HepG2 (cell line): ENCODE measurements at regions not wholly inside any gene's neighbourhood (a gene's known extent, or its start where the extent isn't known, plus 50 kb on each side); places are given as distances from the start of the nearest gene placed in this dataset.
A peak's percentile ranks its signal among the peaks of the same experiment; 100 is the strongest.

Experiments
- CAMTA2 ChIP-seq: sonication (generic); formaldehyde crosslinking; IDR thresholded peaks from 2 replicates; pipeline ENCODE4 v1.4.0; 2020; ENCODE audit warnings: mild to moderate bottlenecking, missing genetic modification reagents, borderline replicate concordance
- ESRRA ChIP-seq: sonication (generic); formaldehyde crosslinking; IDR thresholded peaks from 2 replicates; pipeline ENCODE4 v1.5.1; 2020; ENCODE audit warnings: mild to moderate bottlenecking, low read depth, missing genetic modification reagents
- KLF16 ChIP-seq, 2 experiments: sonication (generic) in 1 of 2; formaldehyde crosslinking in 1 of 2; IDR thresholded peaks; 2 replicates each; pipeline versions ENCODE4 v1.6.1 to v1.8.0; 2016 to 2023; ENCODE audit warnings: missing genetic modification reagents in 2 of 2, missing compliant biosample characterization in 1 of 2
- MEF2D ChIP-seq: sonication (generic); formaldehyde crosslinking; IDR thresholded peaks from 2 replicates; pipeline ENCODE4 v1.5.1; 2020; ENCODE audit warnings: mild to moderate bottlenecking, missing genetic modification reagents
- MYC ChIP-seq: sonication (generic); formaldehyde crosslinking; IDR thresholded peaks from 2 replicates; pipeline ENCODE4 v1.9.0; 2021; ENCODE audit warnings: missing genetic modification reagents, borderline replicate concordance
- NR1H2 ChIP-seq: sonication (generic); formaldehyde crosslinking; IDR thresholded peaks from 2 replicates; pipeline ENCODE4 v1.8.1; 2022; ENCODE audit warnings: low read depth, missing genetic modification reagents, borderline replicate concordance
- RBFOX2 ChIP-seq: fragments of 200-400 bp; formaldehyde crosslinking; IDR thresholded peaks from 2 replicates; pipeline ENCODE4 v1.6.1; 2017; ENCODE audit warnings: low read depth, mild to moderate bottlenecking, low read length
- SALL1 ChIP-seq: sonication (generic); formaldehyde crosslinking; IDR thresholded peaks from 2 replicates; pipeline ENCODE4 v1.8.0; 2022; ENCODE audit warnings: mild to moderate bottlenecking, missing genetic modification reagents
- TFE3 ChIP-seq: IDR thresholded peaks from 2 replicates; pipeline ENCODE4 v1.6.1; 2016
- THAP9 ChIP-seq: sonication (generic); formaldehyde crosslinking; IDR thresholded peaks from 2 replicates; pipeline ENCODE4; 2020; ENCODE audit warnings: missing genetic modification reagents, mild to moderate bottlenecking, borderline replicate concordance
- ZNF18 ChIP-seq: sonication (generic); formaldehyde crosslinking; IDR thresholded peaks from 2 replicates; pipeline ENCODE4 v1.8.0; 2022; ENCODE audit warnings: mild to moderate bottlenecking, missing genetic modification reagents; ENCODE audit not compliant: insufficient replicate concordance
- ZNF20 ChIP-seq: sonication (generic); formaldehyde crosslinking; IDR thresholded peaks from 2 replicates; pipeline ENCODE4 v1.4.0; 2020; ENCODE audit warnings: mild to moderate bottlenecking, moderate library complexity, missing genetic modification reagents
- ZNF235 ChIP-seq: sonication (generic); formaldehyde crosslinking; IDR thresholded peaks from 2 replicates; pipeline ENCODE4 v1.8.1; 2023; ENCODE audit warnings: mild to moderate bottlenecking, missing genetic modification reagents, borderline replicate concordance
- ZNF24 ChIP-seq: fragments of 450-650 bp; IDR thresholded peaks from 2 replicates; pipeline ENCODE4 v1.6.1; 2017; ENCODE audit warnings: antibody characterized with exemption, mild to moderate bottlenecking
- ZNF33A ChIP-seq: sonication (generic); formaldehyde crosslinking; IDR thresholded peaks from 2 replicates; pipeline ENCODE4 v1.5.1; 2020; ENCODE audit warnings: missing genetic modification reagents, mild to moderate bottlenecking, moderate library complexity, borderline replicate concordance
- ZNF609 ChIP-seq: sonication (generic); formaldehyde crosslinking; IDR thresholded peaks from 2 replicates; pipeline ENCODE4 v1.4.0; 2020; ENCODE audit warnings: mild to moderate bottlenecking, missing genetic modification reagents, borderline replicate concordance
- ZNF709 ChIP-seq: sonication (generic); formaldehyde crosslinking; IDR thresholded peaks from 2 replicates; pipeline ENCODE4 v1.5.0; 2020; ENCODE audit warnings: mild to moderate bottlenecking, missing genetic modification reagents
- ZSCAN22 ChIP-seq: sonication (generic); formaldehyde crosslinking; IDR thresholded peaks from 2 replicates; pipeline ENCODE4 v1.4.0; 2020; ENCODE audit warnings: mild to moderate bottlenecking, missing genetic modification reagents

- TF ChIP-seq ZNF235 (CRISPR knock-in tag), result no peak
- no peak for TF ChIP-seq ZNF609 (CRISPR knock-in tag)
- TF ChIP-seq THAP9 (CRISPR knock-in tag), result no peak
- TF ChIP-seq KLF16 (CRISPR knock-in tag; IDR thresholded peaks at IDR 0.05), result peak in 1 of 2 experiments; percentile 48; a peak in 2 of 4 replicates
- TF ChIP-seq NR1H2, result no peak
- peak; percentile 90 for TF ChIP-seq ESRRA (CRISPR knock-in tag)
- TF ChIP-seq SALL1 (CRISPR knock-in tag), result peak; percentile 52; the same call in 1 of the 2 replicates
- no peak for TF ChIP-seq ZNF24
- TF ChIP-seq MYC, result no peak
- TF ChIP-seq RBFOX2, result peak; percentile 59; the same call in 1 of the 2 replicates
- peak; percentile 77 for TF ChIP-seq TFE3 (CRISPR knock-in tag)
- TF ChIP-seq ZNF18 (CRISPR knock-in tag), result no peak
- no peak for TF ChIP-seq ZNF709
- TF ChIP-seq ZSCAN22 (CRISPR knock-in tag), result no peak
- TF ChIP-seq CAMTA2, result no peak
- TF ChIP-seq ZNF33A (CRISPR knock-in tag), result no peak
- no peak for TF ChIP-seq ZNF20
- TF ChIP-seq MEF2D, result peak; percentile 37; the same call in 1 of the 2 replicates
Observed at GRCh38 chr3:72150634-72151412, 365.9 kb upstream of the PROK2 start (continued).
